HG02642 (cell line): ENCODE measurements at regions not wholly inside any gene's neighbourhood (a gene's known extent, or its start where the extent isn't known, plus 50 kb on each side); places are given as distances from the start of the nearest gene placed in this dataset.
"Not testable (repeated sequence)": the region's sequence is repeated elsewhere in the genome, so short reads cannot be mapped to it uniquely, and the experiment has no call there.

ENCODE experiments used
- ATAC-seq: cut with Tn5 transposase; IDR thresholded peaks from one replicate; pipeline ENCODE4 v1.9.1; 2021; ENCODE audit warnings: mild to moderate bottlenecking; ENCODE audit not compliant: unreplicated experiment, poor library complexity

DNA sequence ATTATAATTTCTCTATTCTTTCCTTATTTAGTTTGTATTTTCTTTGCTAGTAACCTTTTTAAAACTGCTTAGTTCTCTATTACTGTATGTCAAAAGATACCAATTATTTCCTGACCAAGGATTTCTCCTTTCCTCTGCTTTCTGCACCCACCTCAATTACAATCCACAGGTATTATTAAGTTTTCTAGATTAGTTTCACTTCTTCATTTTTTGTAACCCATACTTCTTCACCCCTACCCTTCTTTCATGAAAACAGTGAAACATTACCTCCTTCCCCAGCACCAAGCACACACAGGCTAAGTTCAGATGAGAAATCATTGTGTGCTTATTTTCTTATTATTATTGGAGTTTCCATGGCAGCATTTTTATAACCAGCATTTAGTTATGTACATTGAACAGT is 318.5 kb upstream of the MDGA2 start:
- ATAC-seq, result no peak

DNA sequence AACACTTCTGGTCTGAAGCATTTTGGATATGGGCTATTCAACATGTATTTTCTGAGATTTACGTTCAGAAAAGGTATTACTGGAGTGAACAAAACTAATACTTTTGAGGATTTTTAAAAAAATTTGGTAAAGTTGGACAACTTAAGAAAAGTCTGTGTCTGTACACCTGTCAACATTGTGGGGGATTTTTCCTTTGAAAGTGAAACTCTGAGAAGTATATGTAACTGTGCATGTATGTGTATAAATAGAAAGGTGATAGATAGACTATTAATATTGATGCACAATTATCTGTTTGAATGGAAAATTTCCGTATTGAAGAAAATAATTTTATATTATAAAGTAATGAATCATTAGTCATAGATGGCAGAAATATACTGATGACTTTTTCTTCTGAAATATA is 312.8 kb upstream of the MDGA2 start:
- no peak for ATAC-seq

DNA sequence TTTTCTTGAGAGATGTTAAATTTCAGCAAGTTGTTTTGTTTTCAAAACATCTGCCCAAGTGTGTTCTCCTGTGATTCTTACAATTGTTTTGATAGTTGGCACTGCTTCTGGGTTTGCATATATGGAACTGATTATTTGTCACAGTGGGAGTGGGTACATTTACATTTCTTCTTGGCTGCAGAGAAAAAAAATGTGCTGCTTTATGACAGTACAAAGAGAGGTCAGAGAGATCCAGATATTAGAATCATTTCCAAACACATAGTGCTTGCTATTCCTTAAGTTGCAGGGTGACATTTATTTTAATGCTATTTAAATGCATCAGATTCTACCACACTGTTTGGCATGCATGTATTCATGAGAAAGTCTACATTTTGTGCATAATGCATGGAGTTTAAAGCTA is 303.5 kb upstream of the MDGA2 start:
- ATAC-seq, result no peak

DNA sequence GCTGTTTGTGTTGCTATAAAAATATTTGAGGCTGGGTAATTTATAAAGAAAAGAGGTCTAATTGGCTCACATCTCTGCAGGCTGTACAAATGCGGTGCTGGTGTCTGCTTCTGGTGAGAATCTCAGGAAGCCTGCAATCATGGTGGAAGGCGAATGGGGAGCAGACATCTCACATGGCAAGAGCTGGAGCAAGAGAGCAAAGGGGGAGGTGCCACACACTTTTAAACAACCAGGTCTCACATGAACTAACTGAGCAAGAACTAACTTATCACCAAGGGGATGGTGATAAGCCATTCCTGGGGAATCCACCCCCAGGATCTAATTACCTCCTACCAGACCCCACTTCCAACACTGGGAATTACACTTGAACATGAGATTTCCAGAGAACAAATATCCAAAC is 300.7 kb upstream of the MDGA2 start:
- no peak for ATAC-seq

DNA sequence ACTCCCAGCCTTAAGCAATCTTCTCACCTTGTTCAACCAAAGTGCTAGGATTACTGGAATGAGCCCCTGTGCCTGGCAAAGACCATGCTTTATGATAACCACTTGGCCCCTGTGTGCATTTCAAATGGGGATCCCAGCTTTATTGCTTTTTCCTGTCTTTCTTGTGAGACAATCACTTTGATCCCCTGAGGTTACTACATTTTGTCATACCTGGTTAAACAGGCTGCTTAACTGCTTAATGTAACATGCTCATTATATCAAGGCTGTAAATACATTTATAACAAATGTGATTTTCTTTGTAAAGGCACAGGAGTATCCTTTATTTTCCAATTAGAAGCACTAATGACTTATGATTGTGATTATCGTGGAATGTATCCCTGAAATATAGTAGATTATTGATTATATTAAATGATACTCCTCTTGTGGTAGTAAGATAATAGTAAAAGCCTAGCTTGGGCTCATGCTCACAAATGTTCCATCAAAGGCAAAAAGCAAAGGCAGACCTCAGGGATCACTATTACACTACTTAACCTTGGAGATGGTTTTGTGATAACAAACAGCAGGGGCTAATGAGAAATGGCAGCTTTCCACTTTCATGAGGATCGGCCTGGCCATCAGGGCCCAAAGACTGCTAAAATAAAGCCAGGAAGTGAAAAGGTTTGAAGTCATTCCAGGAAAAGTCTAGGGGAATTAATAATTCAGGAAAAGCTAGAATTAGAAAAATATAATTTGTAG is 290.8 kb upstream of the MDGA2 start:
- ATAC-seq, result no peak

DNA sequence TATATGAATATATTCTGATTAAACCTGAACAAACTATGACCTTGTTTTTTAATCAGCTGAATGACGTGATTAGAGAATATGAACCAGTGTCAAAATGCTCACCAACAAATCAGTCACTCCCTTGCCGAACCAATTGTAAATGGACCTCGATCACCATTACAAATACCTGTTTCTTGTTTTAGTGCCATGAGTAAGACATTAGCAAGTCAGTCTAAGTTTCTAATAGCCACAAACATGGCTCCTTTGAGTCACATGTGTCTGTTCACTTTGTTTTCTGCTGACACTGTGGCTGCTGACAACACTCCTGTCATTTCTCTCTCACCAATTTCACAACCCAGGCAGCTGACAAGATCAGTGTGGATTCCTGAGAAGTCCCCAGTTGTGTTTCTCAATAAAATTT is 286.2 kb upstream of the MDGA2 start:
- ATAC-seq, result no peak

DNA sequence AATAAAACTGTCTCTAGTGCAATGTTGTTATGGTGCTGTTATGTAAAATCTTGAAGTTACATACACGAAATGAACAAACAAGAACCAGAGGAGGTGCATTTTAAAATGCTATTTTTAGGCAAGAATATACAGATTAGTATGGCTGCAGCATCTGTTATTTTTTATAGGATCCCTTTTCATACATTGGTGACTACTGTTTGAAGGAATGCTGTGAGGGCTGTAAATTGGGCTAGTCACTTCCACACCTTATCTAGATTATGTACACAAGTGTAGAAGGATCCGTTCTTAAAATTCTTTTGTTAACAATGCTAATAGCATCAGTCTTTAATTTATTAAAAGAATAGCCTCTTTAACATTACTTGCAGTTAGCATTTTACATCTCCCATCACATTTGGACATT is 284.3 kb upstream of the MDGA2 start:
- ATAC-seq, result no peak

DNA sequence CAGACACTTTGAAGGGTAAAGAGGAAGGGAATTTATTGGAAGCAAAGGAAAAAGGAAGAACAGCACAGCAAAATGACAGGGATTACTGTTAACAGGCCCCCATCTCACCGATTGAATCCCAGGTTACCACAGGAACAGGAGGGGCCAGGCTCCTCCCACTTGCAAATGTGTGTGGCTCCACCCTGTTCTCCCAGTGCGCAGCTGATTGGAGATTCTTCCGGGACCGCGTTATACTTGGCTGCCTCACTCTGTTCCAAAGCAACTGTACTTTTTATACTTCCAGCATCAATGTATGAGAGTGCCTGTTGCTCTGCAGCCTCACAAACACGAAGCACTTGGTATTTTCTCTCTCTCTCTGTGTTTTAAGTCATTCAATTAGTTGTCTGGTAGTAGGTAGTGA is 273.6 kb upstream of the MDGA2 start:
- ATAC-seq, result no peak

DNA sequence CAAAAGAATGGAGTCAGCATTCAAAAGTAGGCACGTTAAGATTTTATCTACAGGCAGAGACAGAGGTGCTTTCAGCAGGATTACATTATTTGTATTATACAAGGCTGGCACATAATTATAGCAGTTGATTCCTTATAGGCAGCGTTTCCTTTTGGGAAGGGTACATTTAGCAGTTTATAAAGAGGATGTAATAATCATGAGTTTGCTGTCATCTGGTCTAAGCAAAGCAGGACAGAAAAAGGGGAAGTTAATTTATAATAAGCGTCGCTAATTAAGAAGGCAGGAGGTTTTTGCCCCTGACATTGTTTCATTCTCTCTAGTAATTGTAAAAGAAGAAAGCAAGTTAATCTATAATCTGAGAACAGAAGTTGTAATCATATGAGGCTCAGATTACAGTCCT is 259.9 kb upstream of the MDGA2 start:
- no peak for ATAC-seq

DNA sequence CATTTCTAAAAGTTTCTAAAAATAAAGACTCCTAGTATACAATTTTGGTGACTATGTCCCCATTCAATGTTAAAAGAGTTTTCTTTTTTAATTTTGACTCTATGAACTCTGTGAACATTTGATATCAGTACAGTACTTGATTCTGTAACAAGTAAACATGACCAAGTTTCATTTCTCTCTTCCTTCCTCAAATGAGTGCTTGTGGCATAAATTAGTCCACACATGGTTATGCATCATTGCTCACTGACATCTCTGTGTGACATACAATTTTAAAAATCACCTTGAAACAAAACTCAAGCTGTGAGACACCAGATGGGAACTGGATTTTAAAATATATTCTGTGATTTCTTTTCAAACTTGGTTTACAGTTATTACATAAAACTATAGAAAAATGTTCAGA is 253.9 kb upstream of the MDGA2 start:
- no peak for ATAC-seq

DNA sequence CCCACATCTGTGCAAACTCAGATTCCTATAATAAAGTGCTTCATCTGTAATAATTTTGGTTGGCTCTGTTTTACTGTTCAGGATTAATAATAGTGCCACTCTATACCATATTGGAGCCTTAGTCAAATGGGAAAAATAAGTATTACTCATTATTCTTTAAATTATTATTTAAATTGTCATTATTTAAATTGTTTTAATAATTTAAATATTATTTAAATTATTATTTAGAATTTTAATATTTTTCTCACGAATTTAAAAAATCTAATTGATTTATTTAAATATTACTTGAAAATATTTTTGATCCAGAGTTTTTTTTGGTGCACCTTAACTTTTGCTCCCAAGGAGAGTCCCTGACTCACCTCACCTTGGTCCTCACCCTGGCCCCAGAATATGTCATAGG is 245.7 kb upstream of the MDGA2 start:
- ATAC-seq, result no peak

DNA sequence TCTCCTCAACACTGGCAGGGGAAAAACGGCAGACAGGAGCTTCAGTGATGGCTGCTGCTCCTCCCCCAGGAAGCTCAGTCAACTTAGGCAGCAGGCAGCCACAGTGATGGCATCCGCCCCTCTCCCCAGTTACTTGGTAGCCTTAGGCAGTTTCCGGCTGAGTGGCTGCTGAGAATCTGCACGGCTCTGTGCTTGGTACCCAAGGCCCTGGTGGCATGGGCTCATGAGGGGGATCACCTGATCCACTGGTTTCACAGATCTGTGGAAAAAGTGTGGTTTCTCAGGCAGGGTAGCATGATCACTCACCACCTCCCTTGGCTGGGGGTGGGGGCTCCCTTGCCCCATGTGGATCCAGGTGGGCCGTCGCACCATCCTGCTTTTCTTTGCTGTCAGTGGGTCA is 244.6 kb upstream of the MDGA2 start:
- no peak for ATAC-seq

DNA sequence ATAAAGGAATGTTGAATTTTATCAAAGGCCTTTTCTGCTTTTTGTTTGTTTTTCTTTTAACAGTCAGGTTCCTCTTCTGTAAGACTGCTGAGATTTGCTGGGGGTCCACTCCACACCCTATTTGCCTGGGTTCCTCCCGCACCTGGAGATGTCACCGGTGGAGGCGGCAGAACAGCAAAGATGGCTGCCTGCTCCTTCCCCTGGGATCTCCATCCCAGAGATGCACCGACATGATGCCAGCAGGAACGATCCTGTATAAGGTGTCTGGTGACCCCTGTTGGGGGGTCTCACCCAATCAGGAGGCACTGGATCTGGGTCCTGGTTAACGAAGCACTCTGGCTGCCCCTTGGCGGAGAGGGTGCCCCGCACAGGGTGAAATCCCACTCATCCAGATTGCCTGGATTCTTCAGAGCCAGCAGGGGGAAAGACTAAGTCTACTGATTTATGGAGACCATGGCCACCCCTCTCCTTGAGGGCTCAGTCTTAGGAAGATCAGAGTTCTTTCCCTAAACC is 244.0 kb upstream of the MDGA2 start:
- no peak for ATAC-seq

DNA sequence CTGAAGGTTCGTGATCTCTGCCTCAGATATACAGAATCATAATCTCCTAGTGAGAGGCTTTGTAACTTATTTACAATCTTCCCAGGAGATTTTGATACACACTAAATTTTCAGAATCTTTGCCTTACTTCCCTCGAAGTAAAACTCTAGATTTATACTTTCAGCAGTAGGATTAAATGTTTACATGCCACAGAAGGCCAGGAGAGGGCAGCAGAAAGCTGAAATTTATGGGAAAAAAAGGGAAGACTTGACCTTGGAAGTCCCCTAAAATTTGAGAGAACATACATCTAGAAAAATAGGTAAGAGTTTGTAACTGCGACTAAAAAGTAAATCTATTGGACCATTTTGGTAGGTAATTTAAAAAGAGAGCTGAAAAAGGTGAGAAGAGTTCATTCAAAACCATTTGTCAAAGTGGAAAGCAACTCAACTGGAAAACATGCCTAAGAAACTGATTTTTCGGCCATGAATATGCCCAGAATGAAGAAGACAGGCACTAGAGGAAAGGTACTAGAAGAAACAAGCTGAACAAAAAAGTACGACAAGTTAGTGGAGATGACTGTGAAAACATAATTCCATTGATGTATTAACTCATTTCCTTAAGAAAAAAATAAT is 242.0 kb upstream of the MDGA2 start:
- ATAC-seq, result no peak

DNA sequence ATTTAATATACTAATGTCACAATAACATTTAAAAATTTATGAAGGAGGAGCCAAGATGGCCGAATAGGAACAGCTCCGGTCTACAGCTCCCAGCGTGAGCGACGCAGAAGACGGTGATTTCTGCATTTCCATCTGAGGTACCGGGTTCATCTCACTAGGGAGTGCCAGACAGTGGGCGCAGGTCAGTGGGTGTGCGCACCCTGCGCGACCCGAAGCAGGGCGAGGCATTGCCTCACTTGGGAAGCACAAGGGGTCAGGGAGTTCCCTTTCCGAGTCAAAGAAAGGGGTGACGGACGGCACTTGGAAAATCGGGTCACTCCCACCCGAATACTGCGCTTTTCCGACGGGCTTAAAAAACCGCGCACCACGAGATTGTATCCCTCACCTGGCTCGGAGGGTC is 225.7 kb upstream of the MDGA2 start:
- ATAC-seq, result not testable (repeated sequence)

DNA sequence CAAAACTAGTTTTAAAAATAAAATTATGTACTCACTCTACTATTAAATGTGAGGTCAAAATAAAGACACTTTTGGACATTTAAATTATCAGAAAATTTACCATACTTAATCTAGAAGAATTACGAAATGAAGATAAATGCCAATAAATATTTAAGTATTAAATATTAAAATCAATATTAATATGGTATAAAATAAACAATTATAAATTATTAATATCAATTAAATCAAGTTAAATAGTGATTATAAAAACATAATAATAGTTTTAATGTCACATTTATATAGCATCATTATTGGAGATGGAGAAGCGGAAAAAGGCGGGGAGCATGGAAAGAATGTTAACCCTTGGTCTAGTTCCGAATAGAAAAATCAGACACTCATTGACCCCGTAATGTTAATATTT is 224.3 kb upstream of the MDGA2 start:
- no peak for ATAC-seq

DNA sequence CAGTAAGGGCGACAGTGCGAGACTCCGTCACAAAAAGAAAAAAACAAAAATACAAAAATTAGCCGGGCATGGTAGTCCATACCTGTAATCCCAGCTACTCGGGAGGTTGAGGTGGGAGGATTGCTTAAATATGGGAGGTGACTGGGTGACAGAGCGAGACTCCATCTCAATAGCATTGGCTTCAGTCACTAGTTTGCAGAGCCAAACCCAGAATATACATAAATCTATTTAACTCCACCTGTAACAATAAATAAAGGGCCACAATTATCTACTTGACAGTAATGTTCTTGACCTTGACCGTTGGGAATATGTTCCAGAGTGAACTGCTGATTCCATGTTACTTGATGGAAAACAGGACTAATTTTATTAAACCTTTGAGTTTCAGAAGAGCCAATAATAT is 198.9 kb upstream of the MDGA2 start:
- no peak for ATAC-seq

DNA sequence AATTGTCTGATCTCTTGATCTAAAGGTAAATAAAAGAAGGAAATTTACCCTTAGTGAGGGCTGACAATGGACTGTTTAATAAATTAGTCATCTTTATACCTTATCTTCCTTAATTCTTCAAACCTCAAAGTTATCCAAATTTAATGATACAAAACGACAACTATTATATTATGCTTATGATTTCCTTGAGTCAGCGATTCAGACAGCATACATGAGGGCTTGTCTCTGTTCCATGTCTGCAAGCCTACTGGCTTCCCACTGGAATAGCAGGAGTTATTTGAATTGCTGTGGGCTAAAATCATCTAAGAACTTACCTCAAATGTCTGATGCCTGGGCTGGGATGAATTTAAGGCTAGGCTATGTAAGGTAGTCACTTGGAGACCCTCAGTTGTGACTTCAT is 197.2 kb upstream of the MDGA2 start:
- no peak for ATAC-seq

DNA sequence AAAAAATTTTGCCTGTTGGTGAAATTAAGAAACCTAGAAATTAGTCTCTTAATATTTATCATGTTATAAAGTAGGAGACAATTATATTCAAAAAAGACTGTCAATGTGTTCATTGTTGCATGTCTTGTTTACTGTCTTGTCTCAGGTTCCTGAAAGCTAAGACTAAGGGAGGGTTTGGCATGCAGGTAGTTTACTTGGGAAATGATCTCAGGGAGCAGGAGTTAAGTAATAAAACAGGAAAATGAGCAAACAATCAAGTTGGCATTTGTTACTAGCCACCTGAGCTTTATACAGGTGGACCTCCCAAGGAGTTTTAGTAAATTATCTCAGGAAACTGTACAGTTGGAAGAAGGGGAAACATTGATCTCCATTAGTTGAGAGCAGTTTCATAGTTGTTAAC is 188.0 kb upstream of the MDGA2 start:
- no peak for ATAC-seq

DNA sequence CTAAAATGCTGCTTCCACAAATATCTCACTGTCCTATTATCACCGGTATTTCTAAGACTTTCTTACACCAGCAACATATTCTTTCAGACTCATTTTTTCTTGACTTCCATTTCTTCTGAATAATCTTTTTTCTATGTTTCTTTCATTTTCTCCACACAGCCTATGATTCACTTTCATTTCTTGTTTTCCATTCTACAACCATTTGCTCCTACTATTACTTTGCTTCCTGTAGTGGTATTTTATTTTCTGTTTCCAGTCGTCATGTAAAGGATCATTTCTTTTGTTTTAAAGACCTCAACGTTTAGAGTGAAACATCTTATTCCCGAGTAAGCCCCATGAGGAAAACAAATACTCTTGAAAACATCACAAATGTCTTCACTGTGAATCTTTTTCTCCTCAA is 182.2 kb upstream of the MDGA2 start:
- no peak for ATAC-seq

DNA sequence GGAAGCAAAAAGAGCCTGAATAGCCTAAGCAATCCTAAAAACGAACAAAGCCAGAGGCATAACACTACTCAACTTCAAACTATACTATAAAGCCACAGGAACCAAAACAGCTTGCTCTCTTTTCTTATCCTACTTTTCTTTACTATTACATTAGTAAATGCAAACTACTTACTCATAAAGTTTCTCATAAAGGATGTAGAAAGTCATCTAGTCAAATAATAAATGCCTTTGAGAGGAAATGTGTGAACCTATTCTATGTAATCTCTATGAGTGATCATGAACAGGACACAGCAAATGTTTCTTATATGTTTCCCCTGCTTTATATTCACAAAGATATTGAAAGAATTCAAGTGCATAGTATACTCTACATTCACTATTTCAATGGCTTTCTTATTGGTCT is 176.9 kb upstream of the MDGA2 start:
- ATAC-seq, result no peak

DNA sequence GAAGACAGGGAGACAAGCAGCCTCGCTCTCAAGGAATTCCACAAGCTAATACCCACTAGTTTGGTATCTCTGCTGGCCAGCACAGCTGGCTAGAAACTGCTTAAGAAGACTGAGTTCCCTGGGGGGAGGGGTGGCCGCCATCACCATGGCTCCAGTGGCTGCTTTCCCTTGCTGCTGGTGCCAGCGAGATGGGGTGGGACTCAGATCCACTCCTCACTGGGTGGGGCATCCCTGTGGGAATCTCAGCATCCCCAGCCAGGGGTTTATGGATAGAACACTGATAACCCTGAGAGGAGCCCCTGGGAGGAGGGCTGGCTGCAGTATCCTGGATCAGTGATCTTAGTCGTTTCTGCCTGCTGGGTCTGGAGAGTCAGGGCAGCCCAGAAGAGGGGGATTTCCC is 170.6 kb upstream of the MDGA2 start:
- ATAC-seq, result no peak
